Keratinocyte (primary cell): ENCODE measurements at regions not wholly inside any gene's neighbourhood (a gene's known extent, or its start where the extent isn't known, plus 50 kb on each side); places are given as distances from the start of the nearest gene placed in this dataset.

ENCODE experiments used
- DNase-seq: peaks from one replicate; pipeline ENCODE4 v3.0.0-alpha.2; 2011; ENCODE audit warnings: low read depth, missing footprints, low spot score
- FAIRE-seq: peaks from 2 replicates; lab custom pipeline; 2011; peaks lifted over from hg19 to GRCh38; lab: Jason Lieb, UNC
- H2AFZ ChIP-seq: 2 replicates; pipeline ENCODE4 v1.6.0; 2012; ENCODE audit warnings: low read length, control low read depth, inconsistent platforms; ENCODE audit not compliant: control insufficient read depth
- H3K27ac ChIP-seq: 2 replicates; pipeline ENCODE4 v1.5.1; 2011; ENCODE audit warnings: low read length; ENCODE audit not compliant: control insufficient read depth, insufficient read depth
- H3K27me3 ChIP-seq: 3 replicates; pipeline ENCODE4 v1.6.0; 2011; ENCODE audit warnings: low read length; ENCODE audit not compliant: control insufficient read depth, insufficient read depth; ENCODE audit errors: extremely low read depth
- H3K36me3 ChIP-seq, 2 experiments: 2 replicates in 1 of 2; 3 replicates in 1 of 2; pipeline ENCODE4 v1.5.1; 2011; ENCODE audit warnings: low read length in 2 of 2, mild to moderate bottlenecking in 1 of 2; ENCODE audit not compliant: control insufficient read depth in 2 of 2, insufficient read depth in 2 of 2; ENCODE audit errors: extremely low read depth in 1 of 2
- H3K4me1 ChIP-seq: 3 replicates; pipeline ENCODE4 v1.5.1; 2011; ENCODE audit warnings: low read length; ENCODE audit not compliant: control insufficient read depth, insufficient read depth; ENCODE audit errors: extremely low read depth
- H3K4me2 ChIP-seq: 3 replicates; pipeline ENCODE4 v1.6.0; 2011; ENCODE audit warnings: low read depth, low read length; ENCODE audit not compliant: control insufficient read depth, insufficient read depth; ENCODE audit errors: extremely low read depth
- H3K4me3 ChIP-seq, 3 experiments: fragments of 200-600 bp in 1 of 3; sonication (generic) in 1 of 3; 2 replicates in 2 of 3; 3 replicates in 1 of 3; pipeline ENCODE4 v1.5.1; 2011 to 2016; ENCODE audit warnings: low read length in 3 of 3, mild to moderate bottlenecking in 3 of 3, control low read depth in 2 of 3, inconsistent platforms in 1 of 3, low read depth in 1 of 3, mixed read lengths in 1 of 3, mixed run types in 1 of 3, moderate library complexity in 1 of 3; ENCODE audit not compliant: control insufficient read depth in 2 of 3, insufficient read depth in 2 of 3; ENCODE audit errors: extremely low read depth in 1 of 3
- H3K79me2 ChIP-seq: 2 replicates; pipeline ENCODE4 v1.6.0; 2012; ENCODE audit warnings: low read length; ENCODE audit not compliant: control insufficient read depth, insufficient read depth
- H3K9ac ChIP-seq: 3 replicates; pipeline ENCODE4 v1.6.0; 2011; ENCODE audit warnings: low read length; ENCODE audit not compliant: control insufficient read depth, insufficient read depth; ENCODE audit errors: extremely low read depth
- H3K9me1 ChIP-seq: 3 replicates; pipeline ENCODE4 v1.6.0; 2011; ENCODE audit warnings: low read length; ENCODE audit not compliant: control insufficient read depth, insufficient read depth; ENCODE audit errors: extremely low read depth
- H3K9me3 ChIP-seq: 2 replicates; pipeline ENCODE4 v1.5.1; 2012; ENCODE audit warnings: low read depth, low read length; ENCODE audit not compliant: control insufficient read depth
- H4K20me1 ChIP-seq: 3 replicates; pipeline ENCODE4 v1.6.0; 2011; ENCODE audit warnings: low read length; ENCODE audit not compliant: control insufficient read depth, insufficient read depth; ENCODE audit errors: extremely low read depth
- EZH2 ChIP-seq: IDR thresholded peaks from one replicate; pipeline ENCODE4 v1.6.1; 2012; ENCODE audit warnings: inconsistent platforms, mild to moderate bottlenecking, low read length, moderate library complexity
- dilution Hi-C: fragments of 300-500 bp; cut with MboI; formaldehyde crosslinking; loops from one replicate; pipeline ENCODE4 v1.7.0; 2020; ENCODE audit warnings: low sequenced_read_pairs; ENCODE audit not compliant: extremely low pct_ligation_motif_present
- TF ChIP-seq, protein P1 (sequence below), 3 experiments: IDR thresholded peaks in 1 of 3; conservative IDR thresholded peaks in 1 of 3; optimal IDR thresholded peaks in 1 of 3; 2 replicates in 2 of 3; 3 replicates in 1 of 3; pipeline versions ENCODE3 to v1.5.1; 2011; ENCODE audit warnings: low read length in 3 of 3, mild to moderate bottlenecking in 3 of 3, moderate library complexity in 2 of 3, control low read depth in 1 of 3, inconsistent platforms in 1 of 3; ENCODE audit not compliant: insufficient read depth in 2 of 3; ENCODE audit errors: extremely low read depth in 1 of 3

DNA sequence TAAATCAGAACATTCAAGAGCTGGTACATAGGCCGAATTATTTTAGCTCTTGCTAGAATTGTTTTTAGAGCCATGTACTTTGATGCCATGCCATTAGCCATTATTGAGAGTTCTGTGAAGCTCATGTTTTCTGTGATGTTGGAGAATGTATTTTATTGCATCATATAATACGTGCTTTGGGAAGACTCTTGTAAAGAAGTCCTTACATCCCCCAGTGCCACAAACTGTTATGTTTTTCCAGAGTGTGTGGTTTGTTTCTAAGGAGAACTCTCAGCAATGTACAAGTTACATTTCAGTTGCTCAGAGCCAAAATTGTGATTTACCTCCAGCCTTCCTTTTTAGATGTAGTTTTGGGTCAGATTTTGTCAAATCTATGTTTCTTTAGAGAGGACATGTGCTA is 148.6 kb downstream of the HAUS1 start:
- H3K9me3 ChIP-seq, result no peaks in the 10 kb centered on the region
- no peaks in the 10 kb centered on the region for H3K27me3 ChIP-seq
- H3K4me1 ChIP-seq, result peaks cover 37% of the 10 kb centered on the region
- peak overlapping the region; percentile 16 for H3K27ac ChIP-seq
- H2AFZ ChIP-seq, result no peak overlapping the region
- peaks cover 48% of the 10 kb centered on the region for H3K79me2 ChIP-seq
- TF ChIP-seq, protein P1, sequence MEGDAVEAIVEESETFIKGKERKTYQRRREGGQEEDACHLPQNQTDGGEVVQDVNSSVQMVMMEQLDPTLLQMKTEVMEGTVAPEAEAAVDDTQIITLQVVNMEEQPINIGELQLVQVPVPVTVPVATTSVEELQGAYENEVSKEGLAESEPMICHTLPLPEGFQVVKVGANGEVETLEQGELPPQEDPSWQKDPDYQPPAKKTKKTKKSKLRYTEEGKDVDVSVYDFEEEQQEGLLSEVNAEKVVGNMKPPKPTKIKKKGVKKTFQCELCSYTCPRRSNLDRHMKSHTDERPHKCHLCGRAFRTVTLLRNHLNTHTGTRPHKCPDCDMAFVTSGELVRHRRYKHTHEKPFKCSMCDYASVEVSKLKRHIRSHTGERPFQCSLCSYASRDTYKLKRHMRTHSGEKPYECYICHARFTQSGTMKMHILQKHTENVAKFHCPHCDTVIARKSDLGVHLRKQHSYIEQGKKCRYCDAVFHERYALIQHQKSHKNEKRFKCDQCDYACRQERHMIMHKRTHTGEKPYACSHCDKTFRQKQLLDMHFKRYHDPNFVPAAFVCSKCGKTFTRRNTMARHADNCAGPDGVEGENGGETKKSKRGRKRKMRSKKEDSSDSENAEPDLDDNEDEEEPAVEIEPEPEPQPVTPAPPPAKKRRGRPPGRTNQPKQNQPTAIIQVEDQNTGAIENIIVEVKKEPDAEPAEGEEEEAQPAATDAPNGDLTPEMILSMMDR (optimal IDR thresholded peaks at IDR 0.05 in 1 of 3, IDR thresholded peaks at IDR 0.05 in 1 of 3, conservative IDR thresholded peaks at IDR 0.05 in 1 of 3; ENCODE audit: extremely low read depth in 1 of 3, insufficient read depth in 2 of 3, low read length in 3 of 3), result no peak
- FAIRE-seq, result peak; percentile 61
- no peak overlapping the region for H3K9ac ChIP-seq
- H3K9me1 ChIP-seq, result no peaks in the 10 kb centered on the region
- H4K20me1 ChIP-seq, result no peaks in the 10 kb centered on the region
- H3K36me3 ChIP-seq, result peaks cover 2 to 12% of the 10 kb centered on the region in 2 experiments
- dilution Hi-C loops, result no loop called here
- H3K4me2 ChIP-seq, result peak overlapping the region; percentile 11
- no peak overlapping the region for H3K4me3 ChIP-seq
- DNase-seq, result no peak

DNA sequence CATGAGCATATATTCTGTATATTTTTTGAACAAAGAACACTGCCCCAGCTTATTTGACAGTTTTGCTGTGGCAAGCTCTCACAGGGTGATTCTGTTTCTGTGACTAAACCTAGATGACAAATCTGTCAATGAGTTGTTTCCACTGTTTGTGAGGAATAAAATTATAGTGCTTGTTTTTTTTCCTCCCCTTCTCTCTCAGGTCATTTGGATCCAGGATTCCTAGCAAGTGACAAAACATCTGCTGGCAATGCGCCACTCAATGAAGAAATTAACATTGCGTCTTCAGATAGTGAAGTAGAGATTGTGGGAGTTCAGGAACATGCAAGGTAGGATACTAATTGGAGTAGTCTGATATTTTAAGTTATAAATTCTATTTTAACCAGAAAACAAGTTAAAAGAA is 149.3 kb downstream of the HAUS1 start:
- no peaks in the 10 kb centered on the region for H3K27me3 ChIP-seq
- H3K36me3 ChIP-seq, result peaks cover 2 to 8% of the 10 kb centered on the region in 2 experiments
- H3K9me3 ChIP-seq, result no peaks in the 10 kb centered on the region
- H3K4me1 ChIP-seq, result peaks cover 37% of the 10 kb centered on the region
- TF ChIP-seq, protein P1 (optimal IDR thresholded peaks at IDR 0.05 in 1 of 3, IDR thresholded peaks at IDR 0.05 in 1 of 3, conservative IDR thresholded peaks at IDR 0.05 in 1 of 3; ENCODE audit: extremely low read depth in 1 of 3, insufficient read depth in 2 of 3, low read length in 3 of 3), result no peak
- TF ChIP-seq EZH2, result no peak
- no peak overlapping the region for H3K4me3 ChIP-seq
- no peaks in the 10 kb centered on the region for H3K9me1 ChIP-seq
- no peaks in the 10 kb centered on the region for H4K20me1 ChIP-seq
- peak; percentile 71 for FAIRE-seq
- H3K79me2 ChIP-seq, result peaks cover 49% of the 10 kb centered on the region
- dilution Hi-C loops, result no loop called here
- no peak overlapping the region for H3K4me2 ChIP-seq
- no peak overlapping the region for H2AFZ ChIP-seq
- no peak overlapping the region for H3K9ac ChIP-seq
- H3K27ac ChIP-seq, result peak overlapping the region; percentile 41
- DNase-seq, result no peak
